Fibroblast of upper back skin (primary cell): ENCODE measurements at regions not wholly inside any gene's neighbourhood (a gene's known extent, or its start where the extent isn't known, plus 50 kb on each side); places are given as distances from the start of the nearest gene placed in this dataset.
"Not testable (repeated sequence)": the region's sequence is repeated elsewhere in the genome, so short reads cannot be mapped to it uniquely, and the experiment has no call there.

Experiments
- DNase-seq: peaks from one replicate; pipeline ENCODE4 v3.0.0-alpha.2; 2013

DNA sequence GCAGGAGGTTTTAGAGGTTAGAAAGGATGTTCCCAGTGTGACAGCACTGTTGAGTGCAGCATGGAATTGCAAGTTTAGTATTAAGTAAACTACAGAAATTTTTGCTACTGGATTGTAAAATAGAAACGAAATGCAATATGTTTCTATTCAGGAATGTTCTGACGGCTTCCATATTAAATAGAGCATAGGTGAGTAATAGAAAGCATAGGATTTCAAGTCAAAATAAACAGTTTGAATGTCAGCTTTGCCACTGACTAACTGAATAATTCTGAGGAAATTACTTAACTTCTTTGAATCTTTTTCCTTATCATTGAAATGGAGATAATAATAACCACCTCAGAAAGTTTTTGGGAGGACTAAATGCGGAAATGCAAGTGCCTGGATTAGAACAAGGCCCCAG, 331.9 kb upstream of the GK2 start:
- DNase-seq = no peak

DNA sequence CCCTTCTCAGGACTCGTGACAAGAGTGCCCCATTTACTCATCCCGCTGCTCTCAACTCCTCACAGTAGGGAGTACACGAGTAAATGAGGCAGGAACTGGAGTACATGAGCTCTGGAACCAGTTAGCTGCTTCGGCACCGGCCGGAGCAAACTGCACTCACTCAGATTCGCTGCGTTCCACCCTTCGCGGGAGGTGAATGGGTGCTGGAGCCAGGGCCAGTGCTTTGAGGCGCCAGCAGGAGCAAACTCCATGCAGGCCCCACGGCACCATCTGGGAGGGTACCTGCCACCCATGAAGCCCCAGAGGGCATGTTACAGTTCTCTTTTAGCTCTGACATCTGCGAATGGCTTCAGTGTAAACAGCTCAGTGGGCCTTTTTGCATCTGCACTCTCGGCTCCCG, 315.5 kb upstream of the GK2 start:
- no peak for DNase-seq

DNA sequence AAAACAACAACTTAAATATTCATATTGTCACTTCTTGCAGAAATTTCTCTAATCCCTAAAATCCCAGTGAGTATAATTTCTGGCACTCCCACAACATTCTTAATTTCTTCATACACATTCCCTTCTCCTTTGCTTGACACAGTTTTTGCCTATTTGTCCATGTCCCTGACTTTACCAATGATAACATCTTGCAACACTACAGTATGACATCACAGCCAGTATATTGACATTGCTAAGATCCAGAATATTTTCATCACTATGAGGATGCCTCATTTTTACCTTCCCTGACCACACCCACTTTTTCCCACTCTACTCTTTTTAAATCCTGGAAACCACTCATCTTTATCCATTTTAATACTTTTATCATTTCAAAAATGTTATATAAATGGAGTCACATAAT, 292.3 kb upstream of the GK2 start:
- DNase-seq = no peak

DNA sequence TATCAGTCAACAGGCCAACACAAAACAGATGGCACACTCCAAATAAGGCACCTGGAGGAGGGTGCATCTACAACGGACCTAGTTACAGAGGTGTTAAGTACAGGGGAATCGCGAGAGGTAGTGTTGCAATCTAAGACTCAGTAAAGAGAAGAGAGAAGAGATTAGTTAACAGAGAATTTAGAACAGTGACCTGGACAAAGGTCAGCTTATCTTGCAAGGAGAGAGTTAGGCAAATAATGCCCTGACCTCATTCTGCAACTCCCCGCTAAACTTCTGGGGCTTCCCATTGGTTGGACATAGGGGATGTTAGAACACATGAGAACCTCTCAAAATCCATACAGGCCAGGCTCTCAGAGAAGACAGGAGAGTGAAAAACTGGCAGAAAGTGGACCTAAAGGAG, 289.4 kb upstream of the GK2 start:
- no peak for DNase-seq

DNA sequence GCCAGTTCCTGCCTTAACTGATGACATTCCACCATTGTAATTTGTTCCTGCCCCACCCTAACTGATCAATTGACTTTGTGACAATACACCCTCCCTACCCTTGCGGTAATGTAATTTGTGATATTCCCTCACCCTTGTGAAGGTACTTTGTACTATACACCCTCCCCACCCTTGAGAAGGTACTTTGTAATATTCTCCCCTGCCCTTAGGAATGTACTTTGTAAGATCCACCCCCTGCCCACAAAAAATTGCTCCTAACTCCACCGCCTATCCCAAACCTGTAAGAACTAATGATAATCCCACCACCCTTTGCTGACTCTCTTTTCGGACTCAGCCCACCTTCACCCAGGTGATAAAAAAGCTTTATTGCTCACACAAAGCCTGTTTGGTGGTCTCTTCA, 288.5 kb upstream of the GK2 start:
- DNase-seq = not testable (repeated sequence)

DNA sequence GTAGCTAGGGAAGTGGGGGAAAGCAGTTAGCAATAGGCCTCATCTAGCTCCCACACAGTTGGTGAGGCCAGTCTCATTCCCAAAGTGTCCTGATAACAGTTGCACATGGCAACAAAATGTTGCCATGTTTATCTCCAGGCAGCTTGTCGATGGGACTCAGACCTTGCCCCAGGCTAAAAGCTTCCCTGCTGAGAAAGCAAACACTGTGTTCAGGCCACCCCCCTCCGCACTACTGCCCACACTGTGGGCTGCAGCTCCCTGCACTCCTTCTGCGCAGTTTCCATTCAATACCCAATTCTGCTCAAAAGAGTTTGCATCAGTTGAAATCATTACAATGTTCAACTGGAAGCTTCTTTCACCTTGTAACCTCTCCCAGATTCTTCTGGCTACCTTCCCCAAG, 287.8 kb upstream of the GK2 start:
- no peak for DNase-seq

DNA sequence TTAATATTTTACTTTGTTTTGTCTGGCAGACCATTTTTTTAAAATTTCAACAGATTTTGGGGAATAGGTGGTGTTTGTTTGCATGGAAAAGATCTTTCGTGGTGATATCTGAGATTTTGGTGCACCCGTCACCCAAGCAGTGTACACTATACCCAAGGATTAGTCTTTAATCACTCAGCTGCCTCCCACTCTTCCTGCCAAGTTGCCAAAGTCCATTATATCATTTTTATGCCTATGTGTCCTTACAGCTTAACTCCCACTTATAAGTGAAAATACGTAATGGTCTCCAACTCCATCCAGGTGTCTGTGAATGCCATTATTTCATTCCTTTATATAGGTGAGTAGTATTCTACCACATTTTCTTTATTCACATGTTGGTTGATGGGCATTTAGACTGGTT, 281.7 kb upstream of the GK2 start:
- no peak for DNase-seq

DNA sequence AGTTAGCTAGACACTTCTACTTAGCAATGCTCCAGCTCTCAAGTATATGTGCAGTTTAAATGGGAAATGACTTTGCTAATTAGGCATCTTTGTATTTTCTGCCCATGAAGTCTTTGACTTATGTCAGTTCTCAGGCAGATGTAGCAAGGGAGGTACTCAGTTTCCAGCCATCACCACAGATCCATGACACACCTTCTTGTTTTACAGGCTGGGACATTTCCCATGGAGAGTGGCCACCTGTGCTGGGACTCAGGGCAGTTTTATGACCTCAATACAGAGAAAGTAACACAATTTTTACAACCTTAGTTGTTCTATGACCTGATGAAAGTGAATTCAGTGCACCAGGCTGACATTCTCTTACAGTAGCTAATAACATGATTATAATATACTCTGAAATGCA, 280.7 kb upstream of the GK2 start:
- DNase-seq = no peak

DNA sequence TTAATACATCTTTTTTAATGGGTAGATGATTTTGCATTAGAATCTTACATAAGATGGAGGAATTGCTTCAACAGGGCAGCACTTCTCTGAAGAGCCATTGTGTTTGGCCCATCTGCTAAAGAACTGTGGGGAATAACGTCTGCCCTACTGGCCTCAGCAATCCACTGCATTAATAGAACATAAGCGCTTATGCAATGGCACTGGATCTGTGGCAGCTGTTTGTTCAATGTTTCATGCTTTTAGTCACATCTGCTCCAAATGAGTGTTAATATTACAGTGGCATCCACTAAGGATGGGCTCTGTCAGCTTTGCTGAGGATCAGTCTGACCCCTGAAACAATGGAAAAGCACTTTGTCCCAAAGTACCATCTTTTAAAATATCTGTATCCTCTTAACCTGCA, 279.0 kb upstream of the GK2 start:
- DNase-seq = no peak

DNA sequence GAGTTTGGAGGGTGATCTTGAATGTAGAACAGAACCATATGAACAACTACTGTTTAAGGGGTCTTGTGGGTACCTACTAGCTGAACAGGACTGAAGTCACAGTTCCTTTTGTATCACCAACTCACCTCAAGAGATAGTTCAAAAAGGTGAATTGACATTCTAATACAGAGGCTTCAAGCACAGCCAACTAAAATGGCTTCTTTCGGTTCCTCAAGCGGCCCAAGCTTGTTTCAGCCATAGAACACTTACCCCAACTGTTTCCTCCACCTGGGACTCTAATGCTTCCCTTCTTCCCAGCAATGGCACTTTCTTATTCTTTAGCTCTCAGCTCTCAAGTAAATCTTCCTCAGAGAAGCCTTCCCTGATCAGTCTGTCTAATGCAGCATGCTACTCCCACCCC, 277.5 kb upstream of the GK2 start:
- DNase-seq = no peak

DNA sequence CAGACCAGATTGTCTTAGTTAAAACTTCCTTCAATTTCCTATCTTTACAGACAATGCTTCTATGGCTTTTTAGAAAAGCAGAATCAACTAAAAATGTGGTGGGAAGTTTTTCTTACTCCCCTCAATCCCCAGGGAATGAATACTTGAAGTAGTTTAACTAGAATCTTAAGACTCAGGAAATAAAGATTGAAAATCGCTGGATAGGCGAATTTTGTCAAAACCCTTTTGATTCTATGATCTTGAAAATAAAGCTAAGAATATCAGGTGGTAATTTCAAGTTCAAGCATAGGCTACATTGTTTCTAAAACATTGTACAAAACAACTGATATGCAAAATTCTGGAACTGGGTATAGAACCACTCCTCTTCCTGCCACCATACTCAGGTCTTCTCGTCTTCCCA, 276.5 kb upstream of the GK2 start:
- DNase-seq = no peak

DNA sequence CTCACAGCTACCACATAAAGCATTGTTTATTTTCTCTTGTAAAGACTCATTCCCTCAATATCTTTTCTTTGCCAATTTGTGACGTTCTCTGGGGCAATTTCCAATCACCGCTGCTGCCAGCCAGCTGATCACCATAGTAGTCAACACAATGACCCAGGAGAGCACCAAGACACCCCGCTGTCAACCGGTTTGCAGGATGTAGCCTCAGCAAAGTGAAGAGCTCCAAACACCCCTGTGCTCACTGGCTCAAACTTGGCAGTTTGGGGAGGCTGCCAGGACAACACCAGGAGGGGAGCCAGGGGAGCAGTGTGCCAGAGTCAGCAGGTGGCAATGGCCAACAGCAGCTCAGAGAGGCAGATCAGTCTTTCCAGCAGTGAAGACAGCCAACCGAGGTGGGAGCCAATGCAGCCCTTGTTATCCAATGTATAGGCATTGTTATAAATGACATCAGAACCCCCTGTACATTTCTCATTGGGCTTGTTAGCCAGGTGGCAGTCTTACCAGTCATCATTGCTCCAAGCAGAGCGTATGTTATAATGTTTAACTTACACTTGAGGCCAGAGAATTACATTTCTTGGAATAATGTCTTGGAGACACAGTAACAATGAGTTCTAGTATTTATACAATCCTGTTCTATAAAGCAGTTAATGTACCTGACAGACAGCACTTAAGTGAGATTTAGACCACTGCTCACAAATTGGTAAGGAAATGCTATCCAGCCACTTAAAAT, 274.9 kb upstream of the GK2 start:
- no peak for DNase-seq

DNA sequence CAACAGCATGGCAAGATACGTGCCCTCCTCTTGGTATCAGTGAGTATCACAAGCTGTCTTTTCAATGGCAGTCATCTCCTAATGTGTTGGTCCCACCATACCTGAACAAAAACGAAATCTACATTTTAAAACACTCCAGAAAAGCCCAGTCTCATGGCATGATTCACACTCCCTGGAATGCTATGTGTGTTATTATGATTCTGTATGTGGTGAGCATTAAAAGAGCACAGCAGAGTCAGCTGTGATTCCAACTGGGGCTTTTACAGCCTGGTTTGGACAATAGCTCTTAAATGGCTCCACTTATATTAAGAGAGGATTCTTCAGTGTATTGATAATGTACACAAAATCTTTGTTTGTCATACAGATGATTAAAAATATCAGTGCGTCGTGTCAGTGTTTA, 274.1 kb upstream of the GK2 start:
- peak; percentile 53 for DNase-seq

DNA sequence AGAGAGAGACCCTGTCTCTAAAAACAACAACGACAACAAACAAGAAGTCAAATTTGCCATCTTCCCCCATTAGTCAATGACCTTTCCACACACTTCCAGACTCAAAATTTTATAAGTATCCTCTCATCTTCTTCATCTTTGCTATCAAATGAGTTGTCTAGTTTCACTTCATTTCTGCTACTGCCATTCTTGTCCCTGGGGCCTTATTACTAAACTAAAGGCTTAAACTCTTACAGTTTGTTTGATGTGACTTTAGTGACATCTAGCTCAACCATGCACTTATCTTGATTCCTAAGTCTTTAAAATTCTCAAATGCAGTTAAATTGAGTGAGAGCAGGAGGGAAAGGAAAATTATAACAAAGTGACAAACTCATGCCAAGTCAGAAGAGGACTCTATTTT, 271.8 kb upstream of the GK2 start:
- no peak for DNase-seq

DNA sequence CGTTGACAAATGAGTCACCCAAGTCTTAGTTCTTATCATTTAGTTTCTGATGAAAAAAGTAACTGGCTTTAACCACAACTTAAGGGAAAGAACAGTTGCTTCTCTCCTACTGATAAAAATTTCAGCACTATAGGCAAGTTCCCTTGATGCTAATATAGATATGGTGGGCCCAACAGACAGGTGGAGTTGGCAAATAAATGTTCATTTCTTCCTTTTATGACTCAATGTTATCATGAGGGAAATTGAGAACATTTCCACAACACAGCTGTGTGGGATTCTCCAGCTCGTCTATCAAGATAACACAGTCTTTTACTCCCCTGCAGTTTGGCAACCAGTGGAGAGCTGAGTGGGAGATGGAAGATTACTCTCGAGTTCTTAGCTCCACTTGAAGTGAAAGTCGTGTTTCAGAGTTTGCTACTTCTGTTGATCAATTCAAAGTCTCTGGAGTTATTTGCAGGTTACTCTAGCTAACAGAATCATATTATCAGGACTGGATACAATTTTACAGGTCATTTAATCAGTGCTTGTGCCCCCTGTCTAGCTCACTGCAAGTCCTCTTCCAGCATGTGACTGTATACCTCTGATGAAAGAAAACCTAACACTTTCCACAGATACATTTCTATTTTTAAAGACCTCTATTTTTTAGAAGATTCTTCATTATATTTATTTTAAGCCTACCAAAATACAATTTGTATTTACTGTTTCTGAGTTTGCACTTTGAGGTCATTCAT, 270.6 kb upstream of the GK2 start:
- no peak for DNase-seq

DNA sequence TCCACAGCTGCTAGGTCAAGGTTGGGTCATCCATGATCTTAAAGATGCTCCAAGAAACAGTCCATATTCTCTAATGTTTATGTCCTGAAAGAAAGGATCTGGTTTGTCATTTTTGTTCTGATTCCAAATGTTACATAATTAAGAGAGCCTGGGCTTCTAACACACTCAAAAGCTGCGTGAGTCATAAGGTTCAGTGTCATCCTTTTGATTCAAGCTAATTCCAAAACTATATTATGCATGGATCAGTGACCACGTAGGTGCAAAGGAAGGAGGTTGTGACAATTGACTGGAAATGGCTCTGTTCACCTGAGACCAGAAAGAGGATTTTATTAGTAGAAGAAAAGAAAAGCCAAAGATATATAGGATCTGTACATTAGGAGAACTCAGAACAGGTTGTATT, 268.7 kb upstream of the GK2 start:
- DNase-seq = no peak

DNA sequence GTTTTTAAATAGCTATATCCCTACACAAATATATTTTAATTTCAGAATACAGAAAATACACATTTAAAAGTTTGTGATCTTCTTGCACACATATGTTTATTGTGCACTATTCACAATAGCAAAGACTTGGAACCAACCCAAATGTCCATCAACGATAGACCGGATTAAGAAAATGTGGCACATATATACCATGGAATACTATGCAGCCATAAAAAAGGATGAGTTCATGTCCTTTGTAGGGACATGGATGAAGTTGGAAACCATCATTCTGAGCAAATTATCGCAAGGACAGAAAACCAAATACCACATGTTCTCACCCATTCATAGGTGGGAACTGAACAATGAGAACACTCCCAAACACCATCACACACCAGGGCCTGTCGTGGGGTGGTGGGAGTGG, 266.9 kb upstream of the GK2 start:
- DNase-seq = not testable (repeated sequence)

DNA sequence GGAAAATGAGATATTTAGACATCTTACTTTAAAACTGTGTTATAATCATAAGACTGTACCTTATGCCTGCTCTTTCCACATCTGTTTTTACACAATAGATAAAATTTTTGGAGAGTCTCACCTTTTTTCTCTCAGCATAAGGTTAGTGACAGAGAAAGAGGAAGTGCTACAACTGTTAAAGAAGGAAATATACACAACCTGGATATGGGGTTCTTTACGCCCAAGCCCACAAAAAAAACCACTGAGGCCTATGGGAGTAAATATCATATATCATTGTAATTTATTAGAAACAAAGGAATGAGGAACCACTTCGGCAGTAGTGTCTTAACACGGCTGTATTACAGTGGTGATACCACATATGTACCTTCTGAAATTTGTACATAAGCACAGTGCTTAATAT, 265.9 kb upstream of the GK2 start:
- DNase-seq = no peak

DNA sequence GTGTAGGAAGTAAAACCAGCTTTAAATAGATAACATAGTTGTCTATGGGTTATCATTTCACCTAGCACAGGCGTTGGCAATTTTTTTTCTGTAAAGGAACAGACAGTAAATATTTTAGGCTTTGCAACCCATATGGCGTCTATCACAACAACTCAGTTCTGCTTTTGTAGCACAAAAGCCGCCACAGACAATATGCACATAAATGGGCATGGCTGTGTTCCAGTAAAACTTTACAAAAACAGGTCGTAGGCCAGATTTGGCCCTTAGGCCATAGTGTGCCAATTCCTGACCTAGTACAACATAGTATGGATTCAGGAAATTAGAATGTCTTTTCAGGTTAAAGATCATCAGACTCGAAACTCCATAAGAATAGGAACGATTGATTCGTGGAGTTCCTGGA, 265.3 kb upstream of the GK2 start:
- DNase-seq = no peak

DNA sequence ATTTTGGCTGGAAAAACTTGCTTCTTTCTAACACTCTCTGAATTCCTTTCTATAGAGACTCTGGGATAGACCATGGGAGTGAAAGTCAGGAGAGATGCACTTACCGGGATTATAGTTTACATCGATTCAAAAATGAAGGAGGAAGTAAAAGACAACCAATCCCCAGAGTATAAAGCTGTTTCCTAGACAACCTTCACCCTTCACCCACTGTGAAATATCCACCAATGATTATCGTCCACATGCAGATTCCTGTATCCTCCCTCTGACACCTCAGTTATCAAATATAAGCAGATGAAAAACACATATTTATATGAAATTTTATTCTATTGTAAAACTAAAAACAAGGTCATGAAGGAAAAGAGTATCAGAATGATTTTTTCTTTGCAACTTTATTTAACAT, 258.8 kb upstream of the GK2 start:
- DNase-seq = no peak

DNA sequence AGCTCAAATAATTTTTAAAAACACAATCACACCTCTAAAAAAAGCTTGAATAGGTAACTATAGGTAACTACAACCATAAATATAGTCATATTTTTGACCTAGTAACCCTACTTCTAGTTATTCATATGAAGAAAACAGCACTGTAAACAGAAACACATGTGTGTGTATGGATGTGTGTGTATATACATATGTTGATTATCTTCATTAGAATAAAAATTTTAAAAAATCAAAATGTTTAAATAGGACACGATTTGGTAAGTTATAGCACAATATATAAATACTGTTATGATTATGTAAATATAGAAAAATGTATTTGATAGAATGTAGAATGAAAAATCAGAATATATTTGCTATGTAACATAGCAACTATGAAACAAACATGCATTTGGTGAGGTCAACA, 258.1 kb upstream of the GK2 start:
- DNase-seq = no peak

DNA sequence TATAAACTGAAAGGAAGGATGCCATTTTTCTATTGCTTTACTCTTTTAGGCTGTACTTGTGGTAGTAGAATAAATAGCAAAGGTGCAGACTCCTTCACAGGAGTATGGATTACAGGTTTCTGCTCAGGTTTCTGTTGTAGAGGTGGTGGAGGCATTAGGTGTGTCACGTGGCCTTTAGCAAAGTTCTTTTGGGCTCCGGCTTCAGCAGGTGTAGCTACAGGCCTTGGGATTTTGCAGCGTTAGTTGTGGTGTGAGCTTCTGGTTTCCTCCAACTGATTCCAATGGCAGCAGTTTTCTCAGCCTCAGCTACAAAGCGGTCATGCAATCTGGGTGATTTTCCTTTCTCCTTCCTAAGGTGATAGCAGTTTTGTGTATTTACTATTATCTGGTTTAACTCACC, 255.8 kb upstream of the GK2 start:
- DNase-seq = no peak

DNA sequence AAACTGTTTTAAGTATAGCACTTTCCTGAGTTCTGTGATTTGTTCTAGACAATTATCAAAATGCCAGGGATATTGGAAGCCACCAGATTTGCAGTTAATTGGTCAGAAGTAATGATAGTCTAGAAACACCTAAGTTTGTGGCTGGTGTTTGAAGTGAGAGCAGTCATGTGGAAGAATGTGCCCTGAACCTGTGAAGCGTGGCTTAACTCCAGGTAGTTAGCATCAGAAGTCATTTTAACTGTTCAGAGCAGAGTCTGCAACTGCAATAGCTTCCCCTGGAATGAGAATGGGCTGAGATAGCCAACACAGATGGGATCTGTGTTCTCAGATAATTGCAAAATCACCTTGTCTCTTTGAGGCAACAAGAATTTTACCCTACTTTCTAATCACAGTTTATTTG, 255.1 kb upstream of the GK2 start:
- no peak for DNase-seq

DNA sequence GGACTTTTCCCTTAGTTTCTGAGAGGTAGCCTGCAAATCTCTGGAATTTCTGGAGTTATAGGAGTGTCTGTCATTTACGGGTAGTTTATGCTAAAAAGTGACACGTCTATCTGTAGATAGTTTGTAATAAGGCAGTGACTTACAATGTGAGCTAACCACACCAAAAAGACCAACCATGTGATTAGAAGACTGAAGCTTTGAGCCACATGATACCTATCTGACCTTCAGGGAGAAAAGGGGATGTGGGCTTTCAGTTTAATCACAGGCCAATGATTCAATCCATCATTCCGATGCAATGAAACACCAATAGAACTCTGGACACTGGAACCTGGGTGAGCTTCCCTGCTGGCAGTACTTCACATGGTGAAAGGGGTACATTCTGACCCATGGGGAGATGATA, 254.6 kb upstream of the GK2 start:
- no peak for DNase-seq

DNA sequence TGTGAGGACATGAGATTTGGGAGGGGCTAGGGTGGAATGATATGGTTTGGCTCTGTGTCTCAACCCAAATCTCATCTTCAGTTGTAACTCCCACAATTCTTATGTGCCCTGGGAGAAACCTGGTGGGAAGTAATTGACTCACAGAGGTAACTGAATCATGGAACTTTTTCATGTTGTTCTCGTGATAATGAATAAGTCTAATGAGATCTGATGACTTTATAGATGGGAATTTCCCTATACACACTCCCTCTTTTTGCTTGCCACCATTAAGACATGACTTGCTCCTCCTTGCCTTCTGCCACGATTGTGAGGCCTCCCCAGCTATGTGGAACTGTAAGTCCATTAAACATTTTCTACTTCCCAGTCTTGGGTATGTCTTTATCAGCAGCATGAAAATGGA, 253.2 kb upstream of the GK2 start:
- no peak for DNase-seq
